ENCODE measurements at regions not wholly inside any gene's neighbourhood (a gene's known extent, or its start where the extent isn't known, plus 50 kb on each side); places are given as distances from the start of the nearest gene placed in this dataset.
"Not testable (repeated sequence)": the region's sequence is repeated elsewhere in the genome, so short reads cannot be mapped to it uniquely, and the experiment has no call there.

DNA sequence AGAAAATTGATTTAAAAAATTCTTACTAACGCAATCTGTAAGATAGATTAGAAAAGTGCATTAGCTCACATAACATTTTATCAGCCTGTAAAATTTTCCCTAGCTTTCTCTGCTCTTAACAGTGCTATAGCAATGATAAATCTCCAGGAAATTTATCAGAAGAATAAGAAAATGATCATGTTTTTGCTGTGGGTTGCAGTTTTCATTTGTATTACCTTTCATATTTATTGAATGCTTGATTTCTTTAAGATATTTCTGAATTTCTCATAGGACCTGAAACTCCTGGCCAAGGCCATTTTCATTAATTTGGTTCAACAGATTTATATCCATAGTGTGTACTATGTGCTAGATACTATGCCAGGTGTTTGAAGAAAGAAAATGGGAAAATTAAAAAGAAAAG lies 130.3 kb upstream of the STARD13 start:
- Mint-ChIP-seq H3K27ac (no peak overlapping the region), H3K27me3 (ENCODE audit: low read depth) (peaks cover 5% of the 10 kb centered on the region), H3K9me3 (peaks cover 3% of the 10 kb centered on the region), H3K36me3 (ENCODE audit: low read depth) (no peaks in the 10 kb centered on the region), H3K4me1 (ENCODE audit: low read depth) (no peaks in the 10 kb centered on the region), H3K4me3 (no peak overlapping the region)
- no peak for DNase-seq (ENCODE audit: low spot score)

DNA sequence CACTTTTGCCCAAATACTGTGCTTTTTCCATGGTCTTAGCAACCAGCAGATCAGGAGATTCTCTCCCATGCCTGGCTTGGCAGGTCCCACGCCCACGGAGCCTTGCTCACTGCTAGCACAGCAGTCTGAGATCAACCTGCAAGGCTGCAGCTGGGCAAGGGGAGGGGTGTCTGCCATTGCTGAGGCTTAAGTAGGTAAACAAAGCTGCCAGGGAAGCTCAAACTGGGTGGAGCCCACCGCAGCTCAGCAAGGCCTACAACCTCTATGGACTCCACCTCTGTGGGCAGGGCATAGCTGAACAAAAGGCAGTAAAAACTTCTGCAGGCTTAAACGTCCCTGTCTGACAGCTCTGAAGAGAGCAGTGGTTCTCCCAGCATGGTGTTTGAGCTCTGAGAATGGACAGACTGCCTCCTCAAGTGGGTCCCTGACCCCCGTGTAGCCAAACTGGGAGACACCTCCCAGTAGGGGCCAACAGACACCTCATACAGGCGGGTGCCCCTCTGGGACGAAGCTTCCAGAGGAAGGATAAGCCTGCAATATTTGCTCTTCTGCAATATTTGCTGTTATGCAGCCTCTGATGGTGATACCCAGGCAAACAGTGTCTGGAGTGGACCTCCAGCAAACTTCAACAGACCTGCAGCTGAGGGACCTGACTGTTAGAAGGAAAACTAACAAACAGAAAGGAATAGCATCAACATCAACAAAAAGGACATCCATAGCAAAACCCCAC lies 132.8 kb upstream of the STARD13 start:
- not testable (repeated sequence) for DNase-seq (ENCODE audit: low spot score); H3K4me3 Mint-ChIP-seq; H3K27me3 Mint-ChIP-seq (ENCODE audit: low read depth); H3K27ac Mint-ChIP-seq; H3K4me1 Mint-ChIP-seq (ENCODE audit: low read depth); H3K36me3 Mint-ChIP-seq (ENCODE audit: low read depth); H3K9me3 Mint-ChIP-seq

DNA sequence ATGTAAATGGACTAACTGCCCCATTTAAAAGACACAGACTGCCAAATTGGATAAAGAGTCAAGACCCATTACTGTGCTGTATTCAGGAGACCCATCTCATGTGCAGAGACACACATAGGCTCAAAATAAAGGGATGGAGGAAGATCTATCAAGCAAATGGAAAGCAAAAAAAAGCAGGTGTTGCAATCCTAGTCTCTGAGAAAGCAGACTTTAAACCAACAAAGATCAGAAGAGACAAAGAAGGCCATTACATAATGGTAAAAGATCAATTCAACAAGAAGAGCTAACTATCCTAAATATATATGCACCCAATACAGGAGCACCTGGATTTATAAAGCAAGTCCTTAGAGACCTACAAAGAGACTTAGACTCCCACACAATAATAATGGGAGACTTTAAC lies 134.6 kb upstream of the STARD13 start:
- not testable (repeated sequence) for H3K27ac Mint-ChIP-seq; H3K4me3 Mint-ChIP-seq; H3K36me3 Mint-ChIP-seq (ENCODE audit: low read depth); H3K27me3 Mint-ChIP-seq (ENCODE audit: low read depth); DNase-seq (ENCODE audit: low spot score); H3K9me3 Mint-ChIP-seq; H3K4me1 Mint-ChIP-seq (ENCODE audit: low read depth)

DNA sequence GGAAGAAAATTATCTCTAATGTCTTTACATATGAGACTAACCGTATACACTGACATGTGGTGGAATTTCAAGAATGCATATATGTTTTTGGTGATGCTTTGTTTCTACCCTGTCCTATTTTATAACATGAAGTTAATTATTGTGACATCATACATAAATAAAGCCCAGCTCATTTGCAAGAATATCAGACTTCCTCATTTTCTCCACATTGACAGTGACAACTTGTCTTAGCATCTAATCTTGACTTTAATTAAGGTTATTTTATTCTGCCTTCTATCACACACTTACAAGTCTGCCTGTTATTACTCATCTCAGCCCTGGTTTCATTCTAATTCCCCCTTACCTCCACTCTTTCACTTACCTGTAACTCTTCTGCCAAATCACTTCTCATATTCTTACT lies 140.6 kb upstream of the STARD13 start:
- H3K27me3 Mint-ChIP-seq (ENCODE audit: low read depth), result no peaks in the 10 kb centered on the region
- no peak for DNase-seq (ENCODE audit: low spot score)
- H3K4me3 Mint-ChIP-seq, result no peak overlapping the region
- H3K27ac Mint-ChIP-seq, result no peak overlapping the region
- H3K36me3 Mint-ChIP-seq (ENCODE audit: low read depth), result no peaks in the 10 kb centered on the region
- H3K9me3 Mint-ChIP-seq, result no peaks in the 10 kb centered on the region
- H3K4me1 Mint-ChIP-seq (ENCODE audit: low read depth), result no peaks in the 10 kb centered on the region

DNA sequence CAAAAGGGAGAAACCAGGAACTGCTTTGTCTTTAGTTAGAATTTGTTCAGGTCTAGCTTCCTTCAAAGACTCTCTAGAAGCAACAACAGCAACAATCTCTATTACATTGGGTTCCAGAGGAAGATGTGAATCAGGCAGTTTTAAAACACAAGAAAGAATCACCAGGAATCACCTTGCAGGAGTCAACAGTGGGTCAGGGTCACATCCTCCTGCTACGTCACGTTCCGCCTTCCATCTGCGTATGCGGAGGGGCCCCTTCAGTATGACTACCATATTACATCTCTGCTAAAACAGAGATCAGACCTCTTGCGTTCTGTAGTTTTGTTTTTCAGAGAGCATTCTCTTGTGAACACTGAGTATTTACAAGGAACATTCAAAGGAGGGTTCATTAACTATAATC lies 147.8 kb upstream of the STARD13 start:
- H3K27me3 Mint-ChIP-seq (ENCODE audit: low read depth), result no peaks in the 10 kb centered on the region
- no peak overlapping the region for H3K27ac Mint-ChIP-seq
- H3K36me3 Mint-ChIP-seq (ENCODE audit: low read depth), result no peaks in the 10 kb centered on the region
- no peak for DNase-seq (ENCODE audit: low spot score)
- no peaks in the 10 kb centered on the region for H3K4me1 Mint-ChIP-seq (ENCODE audit: low read depth)
- H3K9me3 Mint-ChIP-seq, result no peaks in the 10 kb centered on the region
- H3K4me3 Mint-ChIP-seq, result no peak overlapping the region

DNA sequence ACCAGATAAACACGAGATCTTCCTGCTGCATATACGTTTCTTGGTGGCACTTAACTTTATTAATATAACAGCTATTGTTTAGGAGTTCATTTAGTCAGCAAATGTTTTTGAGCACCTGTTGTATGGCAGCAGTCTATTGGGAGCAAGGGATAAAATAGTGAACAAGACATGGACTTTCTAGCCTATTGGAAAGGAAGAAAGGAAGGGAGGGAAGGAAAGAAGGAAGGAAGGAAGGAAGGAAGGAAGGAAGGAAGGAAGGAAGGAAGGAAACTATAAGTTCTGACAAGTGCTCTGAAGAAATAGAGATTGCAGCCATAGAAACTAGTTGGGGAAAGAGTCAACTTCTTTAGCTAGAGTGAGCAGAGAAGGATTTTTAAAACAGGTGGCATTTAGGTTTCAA lies 149.1 kb upstream of the STARD13 start:
- no peak for DNase-seq (ENCODE audit: low spot score)
- no peaks in the 10 kb centered on the region for H3K4me1 Mint-ChIP-seq (ENCODE audit: low read depth)
- no peak overlapping the region for H3K4me3 Mint-ChIP-seq
- H3K27me3 Mint-ChIP-seq (ENCODE audit: low read depth), result no peaks in the 10 kb centered on the region
- no peaks in the 10 kb centered on the region for H3K9me3 Mint-ChIP-seq
- H3K27ac Mint-ChIP-seq, result no peak overlapping the region
- no peaks in the 10 kb centered on the region for H3K36me3 Mint-ChIP-seq (ENCODE audit: low read depth)

DNA sequence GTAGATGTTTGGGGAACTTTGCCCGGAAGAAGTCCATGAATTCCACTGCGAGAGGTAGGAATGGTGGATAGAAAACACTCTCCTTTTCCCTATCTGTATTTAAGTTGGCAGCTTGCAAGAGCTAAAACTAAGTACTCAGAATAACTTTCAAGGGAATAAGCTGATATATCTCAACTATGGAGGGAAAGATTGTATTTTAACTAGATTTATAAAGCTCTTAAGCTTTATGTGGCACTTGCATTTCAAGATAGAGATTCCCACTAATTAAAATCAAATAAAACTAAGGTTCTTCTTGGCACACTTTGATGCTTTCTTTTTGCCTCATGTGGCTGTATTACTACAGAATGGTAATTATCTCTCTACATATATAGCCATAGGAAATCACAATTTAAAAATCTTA lies 149.7 kb upstream of the STARD13 start:
- H3K27ac Mint-ChIP-seq, result no peak overlapping the region
- H3K4me1 Mint-ChIP-seq (ENCODE audit: low read depth), result no peaks in the 10 kb centered on the region
- no peaks in the 10 kb centered on the region for H3K36me3 Mint-ChIP-seq (ENCODE audit: low read depth)
- H3K27me3 Mint-ChIP-seq (ENCODE audit: low read depth), result no peaks in the 10 kb centered on the region
- no peak for DNase-seq (ENCODE audit: low spot score)
- no peaks in the 10 kb centered on the region for H3K9me3 Mint-ChIP-seq
- no peak overlapping the region for H3K4me3 Mint-ChIP-seq

DNA sequence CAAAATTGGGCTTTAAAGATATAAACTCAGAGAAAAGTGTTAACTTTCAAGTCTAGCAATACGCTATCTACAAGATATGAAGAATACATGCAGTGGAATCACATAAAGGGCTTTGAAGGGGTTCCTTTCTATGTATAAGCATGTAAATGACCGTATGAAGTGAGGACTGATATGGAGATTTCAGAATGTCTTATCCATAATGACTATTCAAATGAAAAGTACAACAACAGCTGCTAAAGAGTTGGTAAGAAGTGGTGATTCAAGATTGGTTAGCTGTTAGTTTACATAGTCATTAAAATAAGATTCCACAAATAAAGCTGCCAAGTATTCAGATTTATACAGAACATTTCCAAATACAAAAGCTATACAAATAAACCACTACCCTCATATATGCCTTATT lies 153.4 kb upstream of the STARD13 start:
- no peak for DNase-seq (ENCODE audit: low spot score)
- H3K27ac Mint-ChIP-seq, result no peak overlapping the region
- H3K4me3 Mint-ChIP-seq, result no peak overlapping the region
- H3K27me3 Mint-ChIP-seq (ENCODE audit: low read depth), result no peaks in the 10 kb centered on the region
- no peaks in the 10 kb centered on the region for H3K9me3 Mint-ChIP-seq
- H3K36me3 Mint-ChIP-seq (ENCODE audit: low read depth), result no peaks in the 10 kb centered on the region
- no peaks in the 10 kb centered on the region for H3K4me1 Mint-ChIP-seq (ENCODE audit: low read depth)

DNA sequence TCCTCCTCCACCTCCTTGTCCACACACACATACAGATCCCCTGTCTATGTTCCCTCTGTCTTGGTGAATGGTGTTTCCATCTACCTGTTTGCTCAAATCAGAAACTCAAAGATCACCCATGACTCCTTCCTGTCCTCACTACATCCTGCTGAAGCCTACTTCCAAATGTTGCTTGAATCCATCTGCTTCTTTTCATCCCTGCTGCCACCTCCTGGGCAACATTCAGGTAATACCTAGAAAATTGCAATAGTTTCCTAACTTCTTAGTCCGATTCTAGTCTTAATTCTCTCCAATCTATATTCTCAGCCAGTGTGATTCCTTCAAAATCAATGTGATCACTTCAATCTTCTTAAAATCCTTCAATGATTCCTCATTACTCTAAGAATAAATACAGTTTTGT lies 155.5 kb upstream of the STARD13 start:
- DNase-seq (ENCODE audit: low spot score), result no peak
- Mint-ChIP-seq H3K27me3 (ENCODE audit: low read depth) (no peaks in the 10 kb centered on the region), H3K4me1 (ENCODE audit: low read depth) (no peaks in the 10 kb centered on the region), H3K36me3 (ENCODE audit: low read depth) (no peaks in the 10 kb centered on the region), H3K27ac (no peak overlapping the region), H3K9me3 (no peaks in the 10 kb centered on the region), H3K4me3 (no peak overlapping the region)

DNA sequence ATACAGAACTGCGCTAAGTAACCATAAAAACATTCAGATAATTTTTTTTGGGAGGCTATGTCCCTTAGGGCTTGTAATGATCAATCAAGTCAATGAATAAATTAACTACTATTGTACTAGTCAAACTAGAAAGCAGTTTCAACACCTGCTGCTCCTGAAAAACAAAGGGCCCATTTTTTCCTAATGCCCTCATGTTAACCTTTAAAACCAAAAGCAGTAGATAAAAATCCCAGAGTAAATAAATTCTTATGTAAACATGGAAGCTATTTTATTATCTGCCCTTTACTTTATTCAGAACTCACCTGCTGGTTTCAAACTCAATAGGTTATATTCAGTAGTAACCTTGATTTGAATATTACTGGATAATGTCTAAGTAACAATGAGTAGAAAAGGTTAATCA lies 159.5 kb upstream of the STARD13 start:
- no peak for DNase-seq (ENCODE audit: low spot score)
- Mint-ChIP-seq H3K4me3 (no peak overlapping the region), H3K9me3 (no peaks in the 10 kb centered on the region), H3K27ac (no peak overlapping the region), H3K27me3 (ENCODE audit: low read depth) (peaks cover 2% of the 10 kb centered on the region), H3K4me1 (ENCODE audit: low read depth) (no peaks in the 10 kb centered on the region), H3K36me3 (ENCODE audit: low read depth) (no peaks in the 10 kb centered on the region)

DNA sequence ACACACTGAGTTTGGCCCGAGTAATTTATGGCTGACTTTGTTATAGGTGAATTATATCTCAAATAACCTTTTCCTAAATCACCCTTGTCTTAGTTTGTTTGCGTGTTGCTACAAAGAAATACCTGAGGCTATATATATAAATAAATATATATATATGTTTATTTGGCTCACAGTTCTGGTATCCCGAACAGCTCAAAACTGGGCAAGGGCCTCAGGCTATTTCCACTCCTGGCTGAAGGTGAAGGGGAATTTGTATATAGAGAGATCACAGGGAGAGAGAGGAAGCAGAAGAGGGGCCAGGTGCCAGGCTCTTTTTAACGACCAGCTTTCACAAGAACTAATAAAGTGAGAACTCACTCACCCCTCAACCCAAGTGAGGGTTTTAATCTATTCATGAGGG lies 159.9 kb upstream of the STARD13 start:
- no peak for DNase-seq (ENCODE audit: low spot score)
- Mint-ChIP-seq H3K9me3 (no peaks in the 10 kb centered on the region), H3K4me3 (no peak overlapping the region), H3K27ac (no peak overlapping the region), H3K27me3 (ENCODE audit: low read depth) (peaks cover 2% of the 10 kb centered on the region), H3K4me1 (ENCODE audit: low read depth) (no peaks in the 10 kb centered on the region), H3K36me3 (ENCODE audit: low read depth) (no peaks in the 10 kb centered on the region)

DNA sequence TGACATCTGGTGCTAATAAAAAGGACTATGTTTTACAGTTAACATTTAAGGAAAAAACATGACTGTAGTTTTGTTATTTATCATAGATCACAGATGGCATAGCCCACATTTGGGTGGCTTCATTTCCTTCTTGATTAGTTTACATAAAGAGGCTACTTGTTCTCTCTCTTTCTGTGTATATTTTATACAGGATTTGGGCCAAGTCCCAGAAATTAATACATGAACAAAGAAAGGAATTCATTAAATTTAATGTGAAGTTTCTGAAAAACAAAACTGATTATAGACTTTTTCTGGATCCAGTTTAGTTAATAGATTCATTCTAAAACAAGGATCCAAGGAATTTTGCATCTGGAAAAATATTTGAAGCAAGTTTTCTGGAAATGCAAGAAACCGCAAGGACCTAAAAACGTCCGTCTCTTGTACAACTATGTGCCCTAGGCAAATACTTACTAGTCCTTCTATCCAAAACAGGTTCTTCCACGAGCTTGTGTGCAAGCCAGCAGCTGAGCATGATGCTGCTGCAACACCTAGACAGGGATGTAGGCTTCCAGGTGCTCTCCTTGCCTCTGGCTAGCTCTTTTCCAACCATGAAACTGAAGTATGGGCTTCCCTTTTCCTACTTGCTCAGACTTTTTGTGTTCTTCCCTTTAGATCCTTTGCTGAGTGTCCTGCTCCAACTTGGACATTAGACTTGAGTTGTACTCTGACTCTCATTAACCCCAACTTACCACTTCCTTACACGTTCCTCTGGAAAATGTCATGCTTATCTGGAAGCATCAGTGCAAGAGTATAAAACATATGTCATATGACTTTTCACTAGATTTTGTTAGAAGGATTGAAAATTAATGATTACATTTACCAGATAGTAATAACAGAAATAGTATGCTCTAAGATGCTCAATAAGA lies 161.5 kb upstream of the STARD13 start:
- H3K36me3 Mint-ChIP-seq (ENCODE audit: low read depth), result no peaks in the 10 kb centered on the region
- H3K27me3 Mint-ChIP-seq (ENCODE audit: low read depth), result peaks cover 2% of the 10 kb centered on the region
- no peaks in the 10 kb centered on the region for H3K9me3 Mint-ChIP-seq
- H3K4me1 Mint-ChIP-seq (ENCODE audit: low read depth), result no peaks in the 10 kb centered on the region
- no peak for DNase-seq (ENCODE audit: low spot score)
- no peak overlapping the region for H3K27ac Mint-ChIP-seq
- no peak overlapping the region for H3K4me3 Mint-ChIP-seq

DNA sequence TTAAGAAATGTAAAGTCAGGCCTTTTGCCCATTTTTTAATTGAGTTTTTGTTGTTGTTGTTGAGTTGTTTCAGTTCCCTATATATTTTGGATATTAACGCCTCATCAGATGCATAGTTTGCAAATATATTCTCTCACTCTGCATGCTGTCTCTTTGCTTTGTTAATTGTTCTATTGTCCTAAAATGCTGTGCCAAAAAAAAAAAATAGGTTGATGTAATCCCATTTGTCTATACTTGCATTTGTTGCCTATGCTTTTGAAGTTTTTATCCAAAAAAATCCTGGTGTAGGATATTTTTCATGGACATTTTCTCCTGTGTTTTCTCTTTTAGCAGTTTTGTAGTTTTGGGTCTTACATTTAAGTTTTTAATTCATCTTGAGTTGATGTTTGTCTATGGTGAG lies 163.3 kb upstream of the STARD13 start:
- Mint-ChIP-seq H3K36me3 (ENCODE audit: low read depth) (no peaks in the 10 kb centered on the region), H3K27me3 (ENCODE audit: low read depth) (peaks cover 2% of the 10 kb centered on the region), H3K4me3 (no peak overlapping the region), H3K27ac (no peak overlapping the region), H3K9me3 (no peaks in the 10 kb centered on the region), H3K4me1 (ENCODE audit: low read depth) (no peaks in the 10 kb centered on the region)
- no peak for DNase-seq (ENCODE audit: low spot score)

DNA sequence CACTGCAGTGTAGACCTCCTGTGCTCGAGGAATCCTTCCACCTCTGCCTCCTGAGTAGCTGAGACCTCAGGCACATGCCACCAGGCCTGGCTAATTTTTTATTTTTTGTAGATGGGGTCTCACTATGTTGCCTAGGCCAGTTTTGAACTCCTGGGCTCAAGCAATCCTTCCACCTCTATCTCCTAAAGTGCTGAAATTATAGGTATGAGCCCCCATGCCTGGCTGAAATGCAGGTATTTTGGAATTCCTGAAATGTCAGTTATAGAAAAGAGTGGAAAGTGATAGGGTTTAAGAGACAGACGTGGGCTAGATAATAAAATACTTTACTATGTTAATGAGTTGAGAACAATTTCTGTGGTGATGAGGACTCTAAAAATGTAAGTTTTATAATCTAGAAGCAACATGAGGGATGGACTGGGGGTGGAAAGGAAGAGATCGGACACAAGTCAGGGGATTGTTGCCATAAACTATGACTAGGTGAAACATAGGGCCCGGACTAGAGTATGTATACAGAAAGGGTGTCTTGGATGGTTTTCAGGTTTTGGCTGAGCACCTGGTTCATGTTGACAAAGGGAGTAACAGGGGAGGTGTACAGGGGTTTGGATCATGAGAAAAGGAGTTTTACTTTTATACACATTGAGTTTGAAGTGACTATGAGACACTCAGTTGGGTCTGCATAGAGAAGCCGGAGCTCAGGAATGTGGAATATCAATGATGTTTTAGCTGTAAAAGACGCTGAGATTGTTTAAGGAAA lies 165.6 kb upstream of the STARD13 start:
- Mint-ChIP-seq H3K27ac (no peak overlapping the region), H3K4me3 (no peak overlapping the region), H3K36me3 (ENCODE audit: low read depth) (no peaks in the 10 kb centered on the region), H3K9me3 (no peaks in the 10 kb centered on the region), H3K4me1 (ENCODE audit: low read depth) (no peaks in the 10 kb centered on the region), H3K27me3 (ENCODE audit: low read depth) (peaks cover 2% of the 10 kb centered on the region)
- no peak for DNase-seq (ENCODE audit: low spot score)

All from T-helper 2 cell treated with Interferon-gamma antibody and Interleukin-4, amounts not matched to agents 5 μg/mL and 100 μg/mL, for 36 hours (primary cell).